ENCODE measurements at regions not wholly inside any gene's neighbourhood (a gene's known extent, or its start where the extent isn't known, plus 50 kb on each side); places are given as distances from the start of the nearest gene placed in this dataset.
A peak's percentile ranks its signal among the peaks of the same experiment; 100 is the strongest.

GRCh38 chr13:65268009-65268408 is 1962.1 kb downstream of the PCDH9 start:
- H3K9me3 ChIP-seq (ENCODE audit: insufficient read depth, low read length): peaks cover 8% of the 10 kb centered on the region; the same call in 1 of the 2 replicates
- H4K20me1 ChIP-seq (ENCODE audit: low read depth, low read length): no peaks in the 10 kb centered on the region
- H3K36me3 ChIP-seq (ENCODE audit: low read length): no peaks in the 10 kb centered on the region
- H3K27me3 ChIP-seq (ENCODE audit: low read length): no peaks in the 10 kb centered on the region
- no peak overlapping the region for H3K4me3 ChIP-seq (ENCODE audit: insufficient read depth, low read length, poor library complexity, severe bottlenecking)
- no peak overlapping the region for H3K4me2 ChIP-seq (ENCODE audit: low read depth, low read length, poor library complexity, severe bottlenecking)
- no peak overlapping the region for H3K27ac ChIP-seq (ENCODE audit: low read depth, low read length)
- H2AFZ ChIP-seq (ENCODE audit: low read depth, low read length, severe bottlenecking): no peak overlapping the region
- TF ChIP-seq CTCF (IDR thresholded peaks at IDR 0.05; ENCODE audit: insufficient read depth, low read length, poor library complexity, severe bottlenecking): no peak
- no peak for TF ChIP-seq EZH2phosphoT487 (conservative IDR thresholded peaks at IDR 0.05; ENCODE audit: low read length)
- no peak overlapping the region for H3K9ac ChIP-seq (ENCODE audit: low read length)
- H3K79me2 ChIP-seq (ENCODE audit: insufficient read depth, low read length): no peaks in the 10 kb centered on the region
- H3K9me2 ChIP-seq (replicated peaks; ENCODE audit: insufficient read depth, low read length): no peaks in the 10 kb centered on the region
- no peaks in the 10 kb centered on the region; the same call in 1 of the 2 replicates for H3F3A ChIP-seq (ENCODE audit: insufficient read depth)

GRCh38 chr13:65265988-65266387 is 1964.1 kb downstream of the PCDH9 start:
- TF ChIP-seq EZH2phosphoT487 (conservative IDR thresholded peaks at IDR 0.05; ENCODE audit: low read length) (no peak), CTCF (IDR thresholded peaks at IDR 0.05; ENCODE audit: insufficient read depth, low read length, poor library complexity, severe bottlenecking) (no peak)
- Histone ChIP-seq H3K79me2 (ENCODE audit: insufficient read depth, low read length) (no peaks in the 10 kb centered on the region), H3K36me3 (ENCODE audit: low read length) (no peaks in the 10 kb centered on the region), H3F3A (ENCODE audit: insufficient read depth) (no peaks in the 10 kb centered on the region; the same call in 1 of the 2 replicates), H4K20me1 (ENCODE audit: low read depth, low read length) (no peaks in the 10 kb centered on the region), H3K27ac (ENCODE audit: low read depth, low read length) (no peak overlapping the region), H3K9ac (ENCODE audit: low read length) (no peak overlapping the region), H3K4me3 (ENCODE audit: insufficient read depth, low read length, poor library complexity, severe bottlenecking) (no peak overlapping the region), H3K4me2 (ENCODE audit: low read depth, low read length, poor library complexity, severe bottlenecking) (no peak overlapping the region), H2AFZ (ENCODE audit: low read depth, low read length, severe bottlenecking) (no peak overlapping the region), H3K9me3 (ENCODE audit: insufficient read depth, low read length) (peaks cover 8% of the 10 kb centered on the region; the same call in 1 of the 2 replicates), H3K9me2 (replicated peaks; ENCODE audit: insufficient read depth, low read length) (no peaks in the 10 kb centered on the region), H3K27me3 (ENCODE audit: low read length) (no peaks in the 10 kb centered on the region)

GRCh38 chr13:65264066-65264465 is 1966.1 kb downstream of the PCDH9 start:
- Histone ChIP-seq H3K9me2 (replicated peaks; ENCODE audit: insufficient read depth, low read length) (no peaks in the 10 kb centered on the region), H3K79me2 (ENCODE audit: insufficient read depth, low read length) (no peaks in the 10 kb centered on the region), H4K20me1 (ENCODE audit: low read depth, low read length) (no peaks in the 10 kb centered on the region), H3K27me3 (ENCODE audit: low read length) (no peaks in the 10 kb centered on the region), H3K36me3 (ENCODE audit: low read length) (no peaks in the 10 kb centered on the region), H3K9me3 (ENCODE audit: insufficient read depth, low read length) (peaks cover 8% of the 10 kb centered on the region; the same call in 1 of the 2 replicates), H3F3A (ENCODE audit: insufficient read depth) (no peaks in the 10 kb centered on the region; the same call in 1 of the 2 replicates), H3K27ac (ENCODE audit: low read depth, low read length) (no peak overlapping the region), H3K4me2 (ENCODE audit: low read depth, low read length, poor library complexity, severe bottlenecking) (no peak overlapping the region), H2AFZ (ENCODE audit: low read depth, low read length, severe bottlenecking) (peak overlapping the region; percentile 23), H3K4me3 (ENCODE audit: insufficient read depth, low read length, poor library complexity, severe bottlenecking) (no peak overlapping the region), H3K9ac (ENCODE audit: low read length) (no peak overlapping the region)
- TF ChIP-seq CTCF (IDR thresholded peaks at IDR 0.05; ENCODE audit: insufficient read depth, low read length, poor library complexity, severe bottlenecking): no peak
- TF ChIP-seq EZH2phosphoT487 (conservative IDR thresholded peaks at IDR 0.05; ENCODE audit: low read length): no peak

All from SU-DHL-6 (cell line).